GM19467 (cell line): ENCODE measurements at regions not wholly inside any gene's neighbourhood (a gene's known extent, or its start where the extent isn't known, plus 50 kb on each side); places are given as distances from the start of the nearest gene placed in this dataset.
"Not testable (repeated sequence)": the region's sequence is repeated elsewhere in the genome, so short reads cannot be mapped to it uniquely, and the experiment has no call there.

Source experiments
- ATAC-seq: cut with Tn5 transposase; IDR thresholded peaks from one replicate; pipeline ENCODE4 v1.9.1; 2021; ENCODE audit warnings: mild to moderate bottlenecking, moderate library complexity; ENCODE audit not compliant: unreplicated experiment

DNA sequence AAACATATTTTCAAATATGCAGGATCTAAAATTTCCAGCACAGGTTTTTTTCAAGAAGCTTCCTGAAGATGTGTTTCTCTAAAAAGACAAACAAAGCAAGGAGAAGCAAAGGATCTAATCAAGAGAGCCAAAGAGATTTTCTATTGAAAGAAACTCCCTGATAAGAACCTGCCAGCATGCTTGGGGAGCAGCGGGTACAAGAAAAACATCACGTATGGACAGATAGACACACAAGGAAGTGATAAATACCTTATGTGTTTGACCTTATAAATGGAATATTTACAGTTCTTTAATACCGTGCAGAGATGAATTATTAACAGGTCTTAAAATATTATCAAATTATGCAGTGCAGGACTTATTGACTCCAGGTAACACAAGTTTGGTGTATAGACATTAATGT lies 562.1 kb downstream of the DACH1 start:
- ATAC-seq: no peak

DNA sequence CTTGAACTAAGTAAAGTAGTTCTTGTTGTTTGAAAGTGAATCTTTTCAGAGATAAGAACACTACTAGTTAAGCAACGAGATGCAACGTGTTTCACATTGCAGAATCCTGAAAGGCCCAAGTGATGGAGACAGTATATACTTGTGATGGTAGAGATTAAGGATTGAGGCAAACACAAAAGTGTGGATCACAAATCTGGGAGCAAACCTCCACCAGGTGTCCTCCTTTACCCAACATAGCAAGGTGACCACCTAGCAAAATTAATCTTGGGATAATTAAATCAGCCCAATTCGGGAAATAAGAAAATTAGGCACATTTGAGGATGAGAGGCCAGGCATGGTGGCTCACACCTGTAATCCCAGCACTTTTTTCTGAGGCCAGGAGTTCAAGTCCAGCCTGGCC lies 563.9 kb downstream of the DACH1 start:
- ATAC-seq: no peak

DNA sequence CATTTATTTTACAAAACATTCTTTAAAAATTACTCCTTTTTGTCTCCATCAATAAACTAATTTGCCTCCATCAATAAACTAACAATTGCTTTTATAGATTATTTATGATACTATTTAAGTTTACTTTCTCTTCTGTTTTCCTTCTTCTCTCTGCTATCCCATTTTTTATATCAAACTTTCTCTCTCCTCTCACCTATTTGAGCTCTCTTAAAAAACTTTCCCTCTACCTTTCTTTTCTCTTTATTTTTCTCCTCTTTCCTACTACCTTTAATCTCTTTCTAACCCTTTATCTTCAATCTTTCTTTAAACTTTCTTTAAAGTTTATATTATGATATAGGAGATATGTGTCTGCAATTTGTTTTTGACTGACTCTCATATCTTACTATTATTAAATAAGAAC lies 566.4 kb downstream of the DACH1 start:
- no peak for ATAC-seq

DNA sequence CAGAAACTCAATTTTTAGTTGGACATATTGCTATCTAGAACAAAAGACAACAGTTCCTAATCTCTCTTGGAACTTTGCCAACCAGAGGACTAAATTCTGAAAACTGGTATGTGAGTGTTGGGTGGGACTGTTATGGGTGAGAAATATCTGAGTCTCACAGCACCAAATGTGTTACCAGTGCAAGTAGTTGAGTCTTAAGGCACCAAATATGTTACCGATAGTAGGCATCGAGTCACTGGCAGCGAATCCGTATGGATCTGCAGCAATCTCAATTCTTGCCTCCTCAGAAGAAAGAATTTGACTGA lies 575.2 kb downstream of the DACH1 start:
- no peak for ATAC-seq

DNA sequence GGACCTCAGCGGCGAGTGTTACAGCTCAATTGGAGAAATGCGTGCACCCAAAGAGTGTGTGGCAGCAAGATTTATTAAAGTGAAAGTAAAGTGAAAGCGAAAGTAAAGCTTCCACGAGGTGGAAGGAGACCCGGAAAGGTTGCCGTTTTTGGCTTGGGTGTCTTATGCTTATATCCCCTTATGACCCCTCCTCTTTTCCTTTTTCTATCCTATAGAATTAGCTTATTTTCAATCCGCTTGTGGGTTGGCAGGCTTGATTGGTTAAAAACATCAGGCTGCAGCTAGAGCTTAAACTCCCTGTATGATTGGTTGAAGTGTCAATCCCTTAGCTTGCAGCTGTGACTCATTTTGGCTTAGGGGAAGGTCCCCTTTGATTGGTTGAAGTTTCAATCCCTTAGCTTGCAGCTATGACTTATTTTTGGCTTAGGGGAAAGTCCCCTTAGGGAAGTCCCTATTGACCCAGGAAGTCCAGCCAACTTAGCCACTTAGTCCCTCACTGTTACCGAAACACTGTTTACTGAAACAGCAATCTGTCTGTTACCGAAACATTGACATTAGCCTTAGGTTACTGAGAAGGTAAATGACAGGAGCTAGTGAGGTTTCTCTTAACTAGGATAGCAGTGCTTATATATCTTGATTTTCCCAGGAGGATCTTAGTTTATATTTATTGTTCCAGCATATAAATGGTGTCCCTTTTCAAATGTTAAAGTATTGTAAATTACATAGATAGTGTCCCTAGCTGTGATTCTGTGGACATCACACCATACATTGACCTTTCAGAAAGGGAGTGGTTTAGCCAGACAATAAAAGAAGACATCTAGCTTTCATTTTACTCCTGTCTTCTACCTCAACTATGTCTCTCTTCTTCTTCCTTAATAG lies 575.8 kb downstream of the DACH1 start:
- peak; percentile 78 for ATAC-seq

DNA sequence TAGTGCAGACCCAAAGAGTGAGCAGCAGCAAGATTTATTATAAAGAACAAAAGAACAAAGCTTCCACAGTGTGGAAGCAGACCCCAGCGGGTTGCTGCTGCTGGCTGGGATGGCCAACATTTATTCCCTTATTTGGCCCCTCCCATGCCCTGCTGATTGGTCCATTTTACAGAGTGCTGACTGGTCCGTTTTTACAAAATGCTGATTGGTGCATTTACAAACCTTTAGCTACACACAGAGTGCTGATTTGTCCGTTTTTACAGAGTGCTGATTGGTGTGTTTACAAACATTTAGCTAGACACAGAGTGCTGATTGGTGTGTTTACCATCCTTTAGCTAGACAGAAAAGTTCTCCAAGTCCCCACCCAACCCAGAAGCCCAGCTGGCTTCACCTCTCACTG lies 577.0 kb downstream of the DACH1 start:
- not testable (repeated sequence) for ATAC-seq

DNA sequence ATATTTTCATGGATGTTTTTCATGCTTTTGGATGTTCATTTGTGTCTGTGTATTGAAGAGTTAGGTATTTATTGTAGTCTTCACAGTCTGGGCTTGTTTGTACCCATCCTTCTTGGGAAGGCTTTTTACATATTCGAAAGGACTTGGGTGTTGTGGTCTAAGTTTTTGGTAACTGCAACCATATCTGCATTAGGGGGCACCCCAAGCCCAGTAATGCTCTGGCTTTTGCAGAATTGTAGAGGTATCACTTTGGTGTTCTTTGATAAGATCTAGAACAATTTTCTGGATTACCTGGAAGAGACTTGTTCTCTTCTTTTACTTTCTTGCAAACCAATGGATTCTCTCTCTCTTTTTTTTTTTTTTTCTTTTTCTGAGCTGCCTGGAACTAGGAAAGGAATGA lies 581.3 kb downstream of the DACH1 start:
- ATAC-seq: no peak

DNA sequence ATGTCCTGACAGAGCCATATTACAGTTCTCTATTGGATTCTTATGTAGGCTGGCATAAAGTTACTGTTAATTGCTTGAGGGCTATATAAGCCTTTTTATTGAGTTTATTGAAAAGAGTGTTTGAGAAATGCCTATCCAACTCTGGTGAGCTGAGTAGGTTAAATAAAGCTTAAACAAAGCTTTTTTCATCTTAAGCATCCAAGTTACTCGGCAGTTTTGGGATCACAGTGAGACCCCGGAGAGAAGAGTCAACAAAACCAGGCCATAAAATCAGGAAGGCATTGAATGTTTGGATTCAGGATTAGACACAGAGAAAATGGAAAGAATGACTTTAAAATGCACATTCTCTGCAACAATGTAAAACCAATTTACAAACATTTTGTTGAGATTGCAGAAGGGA lies 588.5 kb downstream of the DACH1 start:
- ATAC-seq: no peak

DNA sequence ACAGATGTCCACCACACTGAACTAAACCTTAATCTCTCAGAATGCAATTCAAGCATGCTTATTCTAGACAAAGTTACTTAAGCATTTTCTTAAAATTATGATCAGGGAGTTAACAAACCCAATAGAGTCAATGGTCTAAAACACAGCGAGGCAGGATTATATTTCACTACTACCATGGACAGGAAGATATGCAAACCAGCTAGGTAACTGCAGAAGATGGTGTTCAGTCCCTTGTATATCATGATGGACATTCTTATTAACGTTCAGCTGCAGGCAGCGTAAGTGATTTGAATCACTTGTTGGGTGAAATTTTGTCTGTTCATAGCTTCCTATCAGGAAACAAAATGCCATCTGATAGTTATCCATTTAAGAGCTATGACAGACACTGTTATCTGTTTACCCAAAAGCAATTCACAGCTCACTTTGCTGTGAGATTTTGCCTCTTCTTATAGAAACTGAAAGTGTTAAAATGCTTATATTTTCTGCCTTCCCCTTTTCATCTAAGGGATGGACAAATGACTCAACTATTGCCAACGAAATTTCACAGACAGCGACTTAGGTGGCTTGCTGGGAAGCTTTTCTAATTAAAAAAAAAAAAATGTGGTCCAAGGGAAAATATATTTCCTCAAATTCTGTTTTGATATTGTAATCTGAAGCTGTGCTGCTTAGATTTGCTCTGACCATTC lies 591.9 kb downstream of the DACH1 start:
- ATAC-seq: peak; percentile 82

DNA sequence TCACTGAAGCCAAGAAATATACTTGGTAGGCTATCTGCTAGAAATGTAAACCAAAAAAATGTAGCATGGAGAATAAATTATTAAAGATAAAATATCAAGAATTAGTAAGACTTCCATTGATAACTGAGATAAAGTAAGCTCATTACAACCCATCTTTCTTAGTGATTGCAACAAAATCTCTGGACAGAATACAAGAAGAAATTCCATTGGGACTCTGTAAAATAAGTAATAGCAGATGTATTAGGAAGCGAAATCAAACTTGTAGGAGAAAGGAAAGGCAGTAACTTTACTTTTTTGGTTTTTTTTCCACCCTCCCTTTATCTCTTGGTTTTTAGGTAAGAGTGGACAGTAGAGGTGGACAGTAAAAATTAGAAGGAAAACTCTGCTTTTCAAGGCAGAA lies 605.7 kb downstream of the DACH1 start:
- ATAC-seq: no peak

DNA sequence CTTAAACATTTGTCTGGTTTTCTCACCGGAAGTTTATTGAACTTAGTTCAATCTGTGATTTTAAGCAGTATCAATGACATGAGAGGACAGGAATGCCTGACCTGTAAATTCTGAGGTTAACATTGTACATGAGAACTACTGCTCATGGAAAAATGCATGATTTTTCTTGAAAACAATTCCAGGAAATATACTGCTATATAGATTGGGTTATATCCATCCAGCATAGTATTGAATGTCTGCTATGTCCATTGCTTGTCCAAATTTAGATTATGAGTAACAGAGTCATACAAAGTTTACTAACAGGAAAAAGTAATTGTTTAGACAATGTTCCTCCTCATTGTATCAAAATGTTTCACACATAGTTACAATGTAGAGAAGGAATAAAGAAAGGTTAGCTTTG lies 606.8 kb downstream of the DACH1 start:
- ATAC-seq: no peak

DNA sequence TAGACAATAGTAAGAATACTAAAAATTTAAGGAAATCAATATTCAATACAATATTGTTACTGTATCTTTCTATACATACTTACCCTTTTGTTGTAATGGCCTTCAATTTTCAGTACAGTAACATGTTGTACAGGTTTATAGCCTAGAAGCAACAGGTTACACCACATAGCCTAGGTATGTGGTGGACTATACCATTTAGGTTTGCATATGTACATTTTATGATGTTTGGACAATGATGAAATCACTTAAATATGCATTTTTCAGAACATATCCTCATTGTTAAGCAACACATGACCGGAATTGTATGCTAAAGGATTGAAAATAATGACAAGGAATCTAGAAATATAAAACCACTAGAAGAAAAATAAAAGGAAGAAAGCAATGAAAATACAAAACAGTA lies 611.4 kb downstream of the DACH1 start:
- ATAC-seq: no peak

DNA sequence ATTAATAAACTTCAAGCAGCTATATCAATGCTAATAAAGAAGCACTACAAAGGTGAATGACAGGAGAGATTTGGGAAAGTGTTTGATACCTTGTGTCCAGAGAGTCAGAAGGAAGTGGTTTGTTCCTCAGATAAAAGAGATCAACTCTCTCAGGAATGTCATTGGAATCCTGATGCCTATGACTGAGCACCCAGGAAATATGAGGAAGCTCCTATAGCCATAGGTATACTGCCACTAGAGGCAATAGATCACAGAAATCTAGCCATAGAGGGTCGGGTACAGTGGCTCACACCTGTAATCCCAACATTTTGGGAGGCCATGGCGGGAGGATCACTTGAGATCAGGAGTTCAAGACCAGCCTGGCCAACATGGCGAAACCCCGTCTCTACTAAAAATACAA lies 612.6 kb downstream of the DACH1 start:
- ATAC-seq: no peak

DNA sequence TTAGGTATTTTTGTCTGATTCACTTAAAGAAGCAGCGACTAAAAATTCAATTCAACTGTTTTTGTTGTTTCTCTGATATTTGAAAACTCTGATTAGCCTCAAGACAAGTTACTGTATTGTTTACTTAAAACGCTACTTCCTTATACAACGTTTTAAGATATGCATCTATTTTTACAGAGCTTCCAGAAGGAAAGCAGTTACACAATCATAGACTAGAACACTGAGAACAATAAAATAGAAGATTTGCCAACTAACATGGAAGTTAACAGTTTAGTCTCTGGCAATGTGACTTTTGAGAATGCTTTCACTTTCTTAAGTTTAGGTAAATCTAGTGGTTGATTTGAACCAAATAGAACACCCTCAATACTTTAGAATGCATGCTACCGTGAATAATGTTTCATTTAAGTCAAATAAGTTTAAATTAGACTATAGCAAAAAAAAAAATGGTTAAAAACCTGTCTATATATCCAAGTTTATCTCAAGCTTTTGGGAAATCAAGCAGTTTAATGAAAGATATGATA lies 614.8 kb downstream of the DACH1 start:
- no peak for ATAC-seq

DNA sequence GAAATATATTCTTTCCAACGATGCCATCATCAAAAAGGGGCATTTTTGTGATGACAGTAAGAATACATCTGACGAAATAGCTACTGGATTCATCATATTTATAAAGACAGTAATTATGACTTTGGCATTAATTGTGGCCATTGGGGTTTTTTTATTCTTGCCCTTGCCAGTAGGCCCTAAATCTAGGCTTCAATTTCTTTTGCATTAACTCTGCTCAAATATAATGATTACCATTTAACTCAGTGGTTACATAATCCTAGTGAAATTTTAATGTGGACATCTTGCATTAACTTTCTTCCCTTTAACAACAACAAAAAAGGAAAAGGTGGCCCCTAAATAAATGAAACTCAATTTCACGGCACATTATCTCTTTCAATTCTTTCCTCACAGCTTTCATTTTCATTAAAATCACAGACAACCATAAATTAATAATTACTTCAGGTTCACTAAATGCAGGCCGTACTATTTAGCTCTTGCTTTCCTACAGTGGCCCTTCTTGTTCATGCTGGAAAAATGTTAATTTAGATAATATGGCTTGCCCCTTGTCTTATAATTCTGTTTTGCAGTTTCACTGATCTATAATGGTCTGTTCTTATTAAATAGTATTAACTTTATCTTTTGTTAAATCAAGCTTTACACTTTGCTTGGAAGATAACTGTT lies 615.6 kb downstream of the DACH1 start:
- ATAC-seq: no peak

DNA sequence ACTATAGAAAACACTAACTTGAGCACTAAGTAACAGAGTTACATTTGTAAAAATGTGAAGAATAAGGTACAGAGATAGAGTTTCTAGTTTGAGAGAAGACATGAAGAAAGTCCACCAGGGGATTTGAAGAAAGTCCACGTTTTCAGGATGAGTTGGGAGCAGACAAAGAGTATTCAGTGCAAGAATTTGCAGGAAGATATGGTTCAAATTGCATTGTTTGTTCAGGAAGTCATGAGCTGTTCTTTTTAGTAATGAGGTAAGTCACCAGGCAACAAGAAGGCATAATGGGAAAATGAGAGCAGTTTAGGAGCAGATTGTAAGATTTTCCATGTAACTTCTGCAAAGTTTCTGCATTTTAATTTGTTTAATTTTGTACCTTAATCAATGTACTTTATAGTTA lies 618.0 kb downstream of the DACH1 start:
- ATAC-seq: no peak

DNA sequence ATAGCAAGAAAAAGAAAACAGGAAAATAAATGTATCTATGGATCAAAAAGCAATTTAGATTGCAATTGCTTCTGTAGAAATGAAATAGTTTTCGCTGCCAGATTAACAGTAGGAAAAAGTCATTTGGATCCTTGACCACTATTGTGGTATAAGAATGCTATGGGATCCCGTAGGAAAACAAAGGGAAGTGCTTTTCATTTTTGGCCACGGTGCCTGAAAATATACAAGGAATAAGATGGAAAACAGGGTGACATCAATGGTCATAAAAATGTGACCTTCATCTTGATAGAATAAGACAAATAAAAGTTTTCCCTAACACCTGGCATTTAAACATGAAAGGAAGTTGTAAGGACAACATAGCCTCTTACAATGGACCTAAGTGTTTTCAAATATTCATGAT lies 622.8 kb downstream of the DACH1 start:
- ATAC-seq: no peak

DNA sequence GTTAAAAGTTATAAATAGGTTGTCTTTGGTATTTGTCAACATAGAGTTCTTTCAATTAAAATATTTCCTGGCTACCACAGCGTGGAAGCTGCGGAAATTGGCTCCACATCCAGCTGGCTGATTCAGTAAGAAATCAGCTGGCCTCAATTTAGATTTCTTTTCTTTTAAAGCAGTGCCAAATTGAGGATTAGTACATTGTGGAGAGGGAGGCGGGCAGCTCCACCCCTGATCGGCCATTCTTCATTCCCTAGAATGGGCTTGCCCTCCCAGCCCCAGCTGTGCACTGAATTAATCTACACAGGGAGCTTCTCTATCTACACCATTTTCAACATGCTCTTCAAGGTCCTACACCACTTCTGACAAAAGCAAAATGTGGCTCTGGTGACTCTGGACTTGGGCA lies 624.8 kb downstream of the DACH1 start:
- no peak for ATAC-seq

DNA sequence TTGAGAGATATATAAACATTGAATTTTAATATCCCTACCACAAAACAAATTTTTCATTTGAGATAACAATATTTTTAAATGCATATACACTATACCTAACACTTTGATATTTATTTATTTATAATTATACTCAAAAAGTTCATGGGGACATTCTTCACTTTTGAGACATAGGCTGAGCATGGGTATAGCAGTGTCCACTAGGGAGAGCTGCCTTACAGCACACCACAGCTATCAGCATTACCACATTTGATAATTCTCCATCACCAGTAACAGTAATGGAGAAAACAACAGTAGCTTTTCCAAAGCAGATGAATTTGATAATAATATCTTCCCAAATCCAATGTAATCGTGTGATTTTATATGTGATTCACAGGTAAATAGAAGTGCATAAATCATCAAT lies 626.1 kb downstream of the DACH1 start:
- ATAC-seq: no peak

DNA sequence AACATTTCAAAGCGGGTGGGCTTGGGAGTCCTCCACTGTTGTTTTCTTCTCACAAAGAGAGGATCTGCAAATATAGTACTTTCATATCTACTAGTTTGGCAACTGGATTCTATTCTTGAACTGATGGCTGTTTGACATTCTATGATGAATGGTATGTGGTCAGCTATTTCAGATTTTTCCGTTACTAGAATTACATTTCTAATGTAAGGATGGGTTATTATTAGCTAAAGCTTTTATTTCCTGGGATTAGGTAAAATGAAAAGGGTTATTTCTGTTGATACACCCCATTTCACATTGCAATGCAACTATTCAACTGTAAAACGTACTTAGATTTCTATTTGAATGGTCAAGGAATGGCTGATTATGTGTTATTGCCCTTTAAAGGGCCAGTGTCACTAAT lies 629.7 kb downstream of the DACH1 start:
- no peak for ATAC-seq

DNA sequence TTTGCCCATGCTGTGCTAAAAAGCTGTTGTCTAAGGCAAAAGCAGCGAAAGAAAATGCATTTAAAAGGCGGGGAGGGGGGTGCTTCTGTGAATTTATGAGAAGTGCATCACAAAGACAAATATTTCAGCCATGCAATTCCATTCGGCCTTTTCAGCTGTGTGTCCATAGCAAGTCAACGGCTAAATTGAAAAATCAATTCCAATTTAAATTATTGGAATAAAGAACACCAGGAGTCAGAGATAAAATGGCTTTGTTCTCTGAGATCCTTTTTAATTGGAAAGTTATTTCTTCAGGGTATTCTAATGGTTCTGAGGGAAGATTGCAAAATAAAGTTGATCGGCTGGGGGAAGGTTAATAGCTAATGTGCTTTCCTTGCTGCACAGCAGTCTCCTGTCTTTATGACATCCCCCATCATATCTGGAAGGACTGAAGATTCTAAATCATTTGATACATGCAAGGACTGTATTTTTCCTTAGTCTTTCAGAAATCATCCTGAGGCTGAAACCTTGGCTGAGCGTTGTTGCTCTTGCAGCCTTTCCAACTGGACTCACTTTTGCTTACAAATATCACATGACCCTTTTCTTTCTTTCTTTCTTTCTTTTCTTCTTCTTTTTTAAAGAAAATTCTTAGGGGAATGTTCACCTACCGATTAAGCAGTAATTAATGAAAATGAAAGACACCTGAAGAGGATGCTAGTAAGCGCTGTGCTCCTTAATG lies 647.1 kb downstream of the DACH1 start:
- ATAC-seq: no peak
